ENCODE measurements at regions not wholly inside any gene's neighbourhood (a gene's known extent, or its start where the extent isn't known, plus 50 kb on each side); places are given as distances from the start of the nearest gene placed in this dataset.

- TF ChIP-seq MAX (CRISPR knock-in tag; IDR thresholded peaks at IDR 0.05) (no peak), NFYB (CRISPR knock-in tag; conservative IDR thresholded peaks at IDR 0.05; ENCODE audit: low read depth) (no peak), CTCF (IDR thresholded peaks at IDR 0.05) (no peak)
Observed at GRCh38 chr2:76080154-76080553, 369.4 kb upstream of the GCFC2 start.
